Liver (tissue), 8 donors: ENCODE measurements at regions not wholly inside any gene's neighbourhood (a gene's known extent, or its start where the extent isn't known, plus 50 kb on each side); places are given as distances from the start of the nearest gene placed in this dataset.

ENCODE experiments used
- DNase-seq: peaks from one replicate; pipeline ENCODE4 v3.0.0-alpha.2; 2017; ENCODE audit warnings: low spot score
- H3K27ac ChIP-seq, 2 donors: one replicate each; pipeline ENCODE4 v1.7.0; 2013; ENCODE audit warnings: inconsistent platforms in 2 of 2, low read length in 2 of 2, control low read depth in 1 of 2, low read depth in 1 of 2, mild to moderate bottlenecking in 1 of 2
- H3K27me3 ChIP-seq, 4 donors: one replicate each; pipeline versions ENCODE4 v1.6.1 to v1.7.0; 2013; ENCODE audit warnings: low read length in 3 of 4, inconsistent platforms in 1 of 4, mild to moderate bottlenecking in 1 of 4, moderate library complexity in 1 of 4; ENCODE audit not compliant: control insufficient read depth in 4 of 4, insufficient read depth in 4 of 4
- H3K36me3 ChIP-seq, 4 donors: one replicate each; pipeline versions ENCODE4 v1.6.1 to v1.7.0; 2013; ENCODE audit warnings: low read length in 3 of 4, mild to moderate bottlenecking in 3 of 4, low read depth in 1 of 4, moderate library complexity in 1 of 4; ENCODE audit not compliant: control insufficient read depth in 4 of 4, insufficient read depth in 3 of 4
- H3K4me1 ChIP-seq, 4 donors: one replicate each; pipeline versions ENCODE4 v1.6.1 to v1.7.0; 2013; ENCODE audit warnings: low read length in 3 of 4, mild to moderate bottlenecking in 3 of 4, moderate library complexity in 1 of 4; ENCODE audit not compliant: control insufficient read depth in 4 of 4, insufficient read depth in 4 of 4
- H3K4me3 ChIP-seq, 3 donors: one replicate each; pipeline versions ENCODE4 v1.6.1 to v1.7.0; 2013; ENCODE audit warnings: low read length in 3 of 3, control low read depth in 1 of 3, low read depth in 1 of 3, mild to moderate bottlenecking in 1 of 3
- H3K9ac ChIP-seq, 2 donors: one replicate each; pipeline ENCODE4 v1.7.0; 2013; ENCODE audit warnings: low read length in 2 of 2, mild to moderate bottlenecking in 2 of 2, moderate library complexity in 2 of 2, control low read depth in 1 of 2, low read depth in 1 of 2
- H3K9me3 ChIP-seq, 4 donors: one replicate each; pipeline versions ENCODE4 v1.6.1 to v1.7.0; 2013; ENCODE audit warnings: low read length in 3 of 4; ENCODE audit not compliant: control insufficient read depth in 4 of 4
- ATF3 ChIP-seq: IDR thresholded peaks from 2 replicates; pipeline ENCODE4 v1.6.1; 2016; ENCODE audit warnings: antibody characterized with exemption
- CTCF ChIP-seq: fragments of 150-350 bp; IDR thresholded peaks from 2 replicates; pipeline ENCODE4 v1.5.1; 2017; ENCODE audit warnings: improper control_type of control experiment, low read depth, low read length; ENCODE audit not compliant: missing input control
- EGR1 ChIP-seq, 2 donors: IDR thresholded peaks; 2 replicates each; pipeline ENCODE4 v1.6.1; 2016 to 2018; ENCODE audit warnings: antibody characterized with exemption in 2 of 2, low read depth in 2 of 2
- FOXA1 ChIP-seq: IDR thresholded peaks from 2 replicates; pipeline ENCODE4 v1.6.1; 2016; ENCODE audit warnings: antibody characterized with exemption
- FOXA2 ChIP-seq: IDR thresholded peaks from 2 replicates; pipeline ENCODE4 v1.6.1; 2016; ENCODE audit warnings: antibody characterized with exemption
- GABPA ChIP-seq, 2 donors: IDR thresholded peaks in 1 of 2; conservative IDR thresholded peaks in 1 of 2; 2 replicates each; pipeline ENCODE4 v1.6.1; 2016; ENCODE audit warnings: antibody characterized with exemption in 2 of 2, mild to moderate bottlenecking in 1 of 2, moderate library complexity in 1 of 2
- HNF4A ChIP-seq, 2 donors: conservative IDR thresholded peaks; 2 replicates each; pipeline ENCODE4 v1.6.1; 2016; ENCODE audit warnings: antibody characterized with exemption in 2 of 2, mild to moderate bottlenecking in 2 of 2
- HNF4G ChIP-seq: IDR thresholded peaks from 2 replicates; pipeline ENCODE4 v1.6.1; 2016; ENCODE audit warnings: antibody characterized with exemption
- JUND ChIP-seq, 2 donors: IDR thresholded peaks; 2 replicates each; pipeline ENCODE4 v1.6.1; 2016; ENCODE audit warnings: antibody characterized with exemption in 2 of 2
- MAX ChIP-seq: IDR thresholded peaks from 2 replicates; pipeline ENCODE4 v1.6.1; 2016; ENCODE audit warnings: antibody characterized with exemption
- NR2F2 ChIP-seq: IDR thresholded peaks from 2 replicates; pipeline ENCODE4 v1.6.1; 2016; ENCODE audit warnings: antibody characterized with exemption
- RAD21 ChIP-seq, 2 donors: IDR thresholded peaks; 2 replicates each; pipeline ENCODE4 v1.6.1; 2016; ENCODE audit warnings: antibody characterized with exemption in 2 of 2, mild to moderate bottlenecking in 2 of 2
- REST ChIP-seq: IDR thresholded peaks from 2 replicates; pipeline ENCODE4 v1.6.1; 2016; ENCODE audit warnings: antibody characterized with exemption, mild to moderate bottlenecking
- RXRA ChIP-seq, 2 donors: IDR thresholded peaks; 2 replicates each; pipeline ENCODE4 v1.6.1; 2017 to 2018; ENCODE audit warnings: antibody characterized with exemption in 2 of 2, mild to moderate bottlenecking in 1 of 2
- TAF1 ChIP-seq: conservative IDR thresholded peaks from 2 replicates; pipeline ENCODE4 v1.6.1; 2016; ENCODE audit warnings: antibody characterized with exemption, mild to moderate bottlenecking
- YY1 ChIP-seq: IDR thresholded peaks from 2 replicates; pipeline ENCODE4 v1.6.1; 2016; ENCODE audit warnings: antibody characterized with exemption, mild to moderate bottlenecking
- ZBTB33 ChIP-seq: IDR thresholded peaks from 2 replicates; pipeline ENCODE4 v1.6.1; 2016; ENCODE audit warnings: antibody characterized with exemption
- WGBS: extraction: QIAGEN DNeasy Blood & Tissue Kit; methylation state at CpG from one replicate; pipeline ENCODE4 v1.1.7; 2013; 5-methylcytosine and 5-hydroxymethylcytosine counted together
- donor health status: healthy.
- donor health status: healthy.
- donor health status: healthy.
- donor health status: healthy.
- donor health status: healthy.

GRCh38 chr5:73393611-73394489 lies 54.7 kb downstream of the FOXD1 start:
- no peaks in the 10 kb centered on the region for H3K4me1 ChIP-seq
- no peak overlapping the region for H3K9ac ChIP-seq
- 80% methylated on average over 2 of the region's 2 CpGs for WGBS
- no peak for DNase-seq
- H3K36me3 ChIP-seq: no peaks in the 10 kb centered on the region
- H3K4me3 ChIP-seq: no peak overlapping the region
- H3K27ac ChIP-seq: no peak overlapping the region
- no peak for TF ChIP-seq JUND (IDR thresholded peaks at IDR 0.05)
- no peak for TF ChIP-seq EGR1 (IDR thresholded peaks at IDR 0.05; ENCODE audit: low read depth in 2 of 2)
- no peak for TF ChIP-seq HNF4A (conservative IDR thresholded peaks at IDR 0.05)
- TF ChIP-seq FOXA2: no peak
- H3K9me3 ChIP-seq: no peaks in the 10 kb centered on the region
- H3K27me3 ChIP-seq: peaks cover 0 to 12% (median 0%) of the 10 kb centered on the region in 4 donors

GRCh38 chr5:73392775-73393174 lies 55.8 kb downstream of the FOXD1 start:
- no peaks in the 10 kb centered on the region for H3K9me3 ChIP-seq
- 32% methylated on average over 3 of the region's 3 CpGs for WGBS
- H3K36me3 ChIP-seq: no peaks in the 10 kb centered on the region
- H3K27ac ChIP-seq: no peak overlapping the region
- no peak for DNase-seq
- no peak overlapping the region for H3K4me3 ChIP-seq
- H3K27me3 ChIP-seq: peaks cover 0 to 12% (median 0%) of the 10 kb centered on the region in 4 donors
- H3K9ac ChIP-seq: no peak overlapping the region
- TF ChIP-seq JUND (IDR thresholded peaks at IDR 0.05) (no peak), CTCF (no peak), ATF3 (no peak), RAD21 (IDR thresholded peaks at IDR 0.05) (no peak), HNF4A (conservative IDR thresholded peaks at IDR 0.05) (no peak), HNF4G (no peak), EGR1 (IDR thresholded peaks at IDR 0.05; ENCODE audit: low read depth in 2 of 2) (no peak), RXRA (IDR thresholded peaks at IDR 0.05) (no peak), MAX (no peak), FOXA2 (no peak), YY1 (no peak), REST (no peak), GABPA (IDR thresholded peaks at IDR 0.05 in 1 of 2, conservative IDR thresholded peaks at IDR 0.05 in 1 of 2) (no peak), TAF1 (no peak), NR2F2 (no peak), ZBTB33 (no peak), FOXA1 (no peak)
- H3K4me1 ChIP-seq: no peaks in the 10 kb centered on the region
